ENCODE measurements at regions not wholly inside any gene's neighbourhood (a gene's known extent, or its start where the extent isn't known, plus 50 kb on each side); places are given as distances from the start of the nearest gene placed in this dataset.

GRCh38 chr1:229210844-229211243 is 60.1 kb upstream of the RAB4A start:
- Histone ChIP-seq H3K9me3 (replicated peaks in 1 of 3) (no peaks in the 10 kb centered on the region), H3K27ac (no peak overlapping the region), H3K36me3 (replicated peaks in 1 of 2) (no peaks in the 10 kb centered on the region), H3K4me1 (replicated peaks in 1 of 2) (peaks cover 11 to 24% of the 10 kb centered on the region in 2 donors), H3K27me3 (no peaks in the 10 kb centered on the region), H3K4me3 (no peak overlapping the region)
- WGBS, 4 donors: 92 to 100% (median 95%) methylated on average over 2 of the region's 2 CpGs
- no peak for DNase-seq
- TF ChIP-seq CTCF (IDR thresholded peaks at IDR 0.05) (no peak), POLR2A (IDR thresholded peaks at IDR 0.05) (no peak)
- intact Hi-C loops (cut with DNase I): no loop called here

- no peaks in the 10 kb centered on the region for H3K9me3 ChIP-seq (replicated peaks in 1 of 3)
- no peak for TF ChIP-seq POLR2A (IDR thresholded peaks at IDR 0.05)
- no peak for TF ChIP-seq CTCF (IDR thresholded peaks at IDR 0.05)
Observed at GRCh38 chr1:229213797-229214196, 57.1 kb upstream of the RAB4A start.

GRCh38 chr1:229217716-229218115 is 53.2 kb upstream of the RAB4A start:
- peaks cover 5 to 9% of the 10 kb centered on the region in 2 donors for H3K4me1 ChIP-seq (replicated peaks in 1 of 2)
- 79 to 83% (median 81%) methylated on average over 4 to 8 of the region's 8 CpGs for WGBS, 4 donors
- no peaks in the 10 kb centered on the region for H3K27me3 ChIP-seq
- TF ChIP-seq POLR2A (IDR thresholded peaks at IDR 0.05) (no peak), CTCF (IDR thresholded peaks at IDR 0.05) (no peak)
- H3K36me3 ChIP-seq (replicated peaks in 1 of 2): no peaks in the 10 kb centered on the region
- intact Hi-C loops (cut with DNase I): no loop called here
- H3K27ac ChIP-seq: no peak overlapping the region
- no peak for DNase-seq
- H3K4me3 ChIP-seq: no peak overlapping the region
- H3K9me3 ChIP-seq (replicated peaks in 1 of 3): no peaks in the 10 kb centered on the region

More at GRCh38 chr1:229213797-229214196, 57.1 kb upstream of the RAB4A start:
- Histone ChIP-seq H3K36me3 (replicated peaks in 1 of 2) (no peaks in the 10 kb centered on the region), H3K27me3 (no peaks in the 10 kb centered on the region), H3K27ac (no peak overlapping the region), H3K4me3 (no peak overlapping the region), H3K4me1 (replicated peaks in 1 of 2) (peaks cover 8 to 17% of the 10 kb centered on the region in 2 donors)
- intact Hi-C loops (cut with DNase I): no loop called here
- 89 to 96% (median 94%) methylated on average over 2 of the region's 2 CpGs for WGBS, 4 donors
- DNase-seq: no peak

DNA sequence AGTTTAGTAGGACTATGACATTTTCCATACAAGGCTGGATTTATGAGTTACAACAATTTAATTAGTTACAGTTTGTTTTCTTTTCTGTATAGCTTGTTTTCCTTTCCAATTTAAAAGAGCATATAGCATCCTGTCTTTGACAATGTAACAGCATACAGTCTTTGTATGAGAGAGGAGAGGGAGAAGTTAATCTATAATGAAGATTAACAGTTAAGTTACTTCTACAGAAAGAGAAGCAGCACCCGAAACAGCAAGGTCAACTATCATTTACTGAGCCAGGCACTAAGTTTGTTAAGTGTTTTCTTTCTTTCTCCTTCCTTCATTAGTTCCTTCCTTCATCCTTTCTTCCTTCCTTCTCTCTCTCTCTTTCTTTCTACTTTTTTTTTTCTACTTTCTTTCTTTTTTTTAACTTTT is 52.3 kb upstream of the RAB4A start:
- Histone ChIP-seq H3K27ac (no peak overlapping the region), H3K4me3 (no peak overlapping the region), H3K27me3 (no peaks in the 10 kb centered on the region), H3K36me3 (replicated peaks in 1 of 2) (no peaks in the 10 kb centered on the region), H3K9me3 (replicated peaks in 1 of 3) (no peaks in the 10 kb centered on the region), H3K4me1 (replicated peaks in 1 of 2) (peaks cover 5 to 13% of the 10 kb centered on the region in 2 donors)
- WGBS, 4 donors: 29 to 42% (median 39%) methylated on average over 1 of the region's 1 CpG
- DNase-seq: no peak
- TF ChIP-seq CTCF (IDR thresholded peaks at IDR 0.05): no peak
- no peak for TF ChIP-seq POLR2A (IDR thresholded peaks at IDR 0.05)
- intact Hi-C loops (cut with DNase I): no loop called here
